NCI-H2227 treated with DMSO at 0.1 percent for 48 hours (cell line): ENCODE measurements at regions not wholly inside any gene's neighbourhood (a gene's known extent, or its start where the extent isn't known, plus 50 kb on each side); places are given as distances from the start of the nearest gene placed in this dataset.
A peak's percentile ranks its signal among the peaks of the same experiment; 100 is the strongest.
"Not testable (repeated sequence)": the region's sequence is repeated elsewhere in the genome, so short reads cannot be mapped to it uniquely, and the experiment has no call there.

Experiments
- DNase-seq: peaks from one replicate; lab custom pipeline; 2025; lab: John Stamatoyannopoulos, UW

GRCh38 chr21:36246080-36246631 lies 73.8 kb upstream of the MORC3 start:
- no peak for DNase-seq

- DNase-seq = no peak
These were observed 72.5 kb upstream of the MORC3 start for GRCh38 chr21:36247316-36248010.

GRCh38 chr21:36249576-36250422 lies 70.2 kb upstream of the MORC3 start:
- DNase-seq = no peak

GRCh38 chr21:36250423-36251075 lies 69.4 kb upstream of the MORC3 start:
- no peak for DNase-seq

- DNase-seq = no peak
These were observed 65.7 kb upstream of the MORC3 start for GRCh38 chr21:36254106-36254941.

GRCh38 chr21:36255663-36256062 lies 64.3 kb upstream of the MORC3 start:
- DNase-seq = no peak

- no peak for DNase-seq
These were observed 62.3 kb upstream of the MORC3 start for GRCh38 chr21:36257657-36258056.

- DNase-seq = peak; percentile 49
These were observed 59.8 kb upstream of the MORC3 start for GRCh38 chr21:36260030-36260787.

- no peak for DNase-seq
These were observed 59.2 kb upstream of the MORC3 start for GRCh38 chr21:36260802-36261201.

- DNase-seq = no peak
These were observed 58.5 kb upstream of the MORC3 start for GRCh38 chr21:36261459-36261858.

GRCh38 chr21:36263797-36264196 lies 56.2 kb upstream of the MORC3 start:
- no peak for DNase-seq

- DNase-seq = no peak
These were observed 54.6 kb upstream of the MORC3 start for GRCh38 chr21:36265431-36265830.

- not testable (repeated sequence) for DNase-seq
These were observed 52.2 kb upstream of the MORC3 start for GRCh38 chr21:36267828-36268227.

- DNase-seq = not testable (repeated sequence)
These were observed 51.7 kb upstream of the MORC3 start for GRCh38 chr21:36268264-36268663.
